K562 (cell line): ENCODE measurements at regions not wholly inside any gene's neighbourhood (a gene's known extent, or its start where the extent isn't known, plus 50 kb on each side); places are given as distances from the start of the nearest gene placed in this dataset.
A peak's percentile ranks its signal among the peaks of the same experiment; 100 is the strongest.

Experiments
- ATF7 ChIP-seq: fragments of 450-650 bp; IDR thresholded peaks from 2 replicates; pipeline ENCODE4 v1.7.1; 2014; ENCODE audit warnings: mild to moderate bottlenecking, moderate library complexity
- CBX2 ChIP-seq: fragments of 200-600 bp; sonication (generic); IDR thresholded peaks from one replicate; pipeline ENCODE4 v1.6.1; 2012; ENCODE audit warnings: mild to moderate bottlenecking, low read length, inconsistent platforms; ENCODE audit not compliant: insufficient read depth, poor library complexity, severe bottlenecking
- CCNT2 ChIP-seq: IDR thresholded peaks from 2 replicates; pipeline ENCODE4 v1.6.1; 2011; ENCODE audit warnings: borderline replicate concordance, low read depth, mild to moderate bottlenecking, moderate library complexity, mixed read lengths, low read length; ENCODE audit not compliant: insufficient read length; ENCODE audit errors: extremely low read depth
- CEBPG ChIP-seq, 3 experiments: fragments of 200-800 bp in 1 of 3; sonication (Bioruptor generic) in 1 of 3; sonication (generic) in 1 of 3; formaldehyde crosslinking in 1 of 3; IDR thresholded peaks in 2 of 3; conservative IDR thresholded peaks in 1 of 3; 2 replicates each; pipeline versions ENCODE4 v1.6.1 to v1.8.0; 2016 to 2022; ENCODE audit warnings: missing compliant biosample characterization in 2 of 3, missing genetic modification characterization in 2 of 3, mild to moderate bottlenecking in 1 of 3, missing genetic modification reagents in 1 of 3
- CTBP1 ChIP-seq: fragments of 450-650 bp; IDR thresholded peaks from 2 replicates; pipeline ENCODE4 v1.6.1; 2016; ENCODE audit warnings: borderline replicate concordance
- GMEB1 ChIP-seq: fragments of 250-450 bp; sonication (Bioruptor Pico); IDR thresholded peaks from 2 replicates; pipeline ENCODE4 v1.4.0; 2020; ENCODE audit warnings: mild to moderate bottlenecking
- KAT7 ChIP-seq: sonication (generic); formaldehyde crosslinking; IDR thresholded peaks from 2 replicates; pipeline ENCODE4 v1.8.0; 2022; ENCODE audit warnings: missing genetic modification reagents, mild to moderate bottlenecking, borderline replicate concordance
- L3MBTL2 ChIP-seq: fragments of 450-650 bp; IDR thresholded peaks from 2 replicates; pipeline ENCODE4 v1.6.1; 2016; ENCODE audit warnings: mild to moderate bottlenecking, moderate library complexity
- MAFG ChIP-seq: fragments of 450-650 bp; conservative IDR thresholded peaks from 2 replicates; pipeline ENCODE4 v1.6.1; 2016; ENCODE audit warnings: missing genetic modification characterization, missing compliant biosample characterization
- OTX1 ChIP-seq: fragments of 450-650 bp; formaldehyde crosslinking; IDR thresholded peaks from 2 replicates; pipeline ENCODE4 v1.4.0; 2022; ENCODE audit warnings: mild to moderate bottlenecking
- POLR3A ChIP-seq: IDR thresholded peaks from 2 replicates; pipeline ENCODE4 v1.6.1; 2011; ENCODE audit warnings: borderline replicate concordance, mild to moderate bottlenecking, moderate library complexity; ENCODE audit not compliant: insufficient read length, insufficient read depth; ENCODE audit errors: extremely low read depth
- SIX5 ChIP-seq, 2 experiments: IDR thresholded peaks; 2 replicates each; pipeline ENCODE4 v1.6.1; 2011; ENCODE audit warnings: low read length in 2 of 2, borderline replicate concordance in 1 of 2, low read depth in 1 of 2, mild to moderate bottlenecking in 1 of 2, moderate library complexity in 1 of 2; ENCODE audit not compliant: insufficient read depth in 1 of 2
- TOE1 ChIP-seq, 2 experiments: fragments of 450-650 bp in 1 of 2; sonication (generic) in 1 of 2; formaldehyde crosslinking in 1 of 2; IDR thresholded peaks; 2 replicates each; pipeline versions ENCODE4 v1.7.1 to v1.8.0; 2016 to 2022; ENCODE audit warnings: borderline replicate concordance in 2 of 2, mild to moderate bottlenecking in 2 of 2, antibody characterized with exemption in 1 of 2, inconsistent platforms in 1 of 2, low read depth in 1 of 2, missing genetic modification reagents in 1 of 2, moderate library complexity in 1 of 2
- USF1 ChIP-seq: sonication (generic); formaldehyde crosslinking; IDR thresholded peaks from 2 replicates; pipeline ENCODE4 v1.9.0; 2022; ENCODE audit warnings: mild to moderate bottlenecking, missing genetic modification reagents
- ZNF24 ChIP-seq: fragments of 450-650 bp; IDR thresholded peaks from 2 replicates; pipeline ENCODE4 v1.6.1; 2016
- ZNF449 ChIP-seq: fragments of 250-450 bp; sonication (Bioruptor Pico); IDR thresholded peaks from 2 replicates; pipeline ENCODE4 v1.8.0; 2022; ENCODE audit warnings: moderate library complexity, mild to moderate bottlenecking, inconsistent platforms
- ZNF639 ChIP-seq, 2 experiments: fragments of 200-800 bp in 1 of 2; sonication (Bioruptor generic) in 1 of 2; sonication (generic) in 1 of 2; formaldehyde crosslinking in 1 of 2; IDR thresholded peaks in 1 of 2; conservative IDR thresholded peaks in 1 of 2; 2 replicates each; pipeline versions ENCODE4 v1.5.0 to v1.6.1; 2016 to 2020; ENCODE audit warnings: missing compliant biosample characterization in 1 of 2, missing genetic modification characterization in 1 of 2, missing genetic modification reagents in 1 of 2

- TF ChIP-seq ZNF639 (CRISPR knock-in tag; conservative IDR thresholded peaks at IDR 0.05 in 1 of 2, IDR thresholded peaks at IDR 0.05 in 1 of 2) (0 out of 4 replicates have a peak, but pooled peaks of 1 of the 2 experiments have one; percentile 20), USF1 (peak; percentile 71), TOE1 (IDR thresholded peaks at IDR 0.05; ENCODE audit: borderline replicate concordance) (peak; percentile 97), TOE1 (CRISPR knock-in tag; IDR thresholded peaks at IDR 0.05; ENCODE audit: borderline replicate concordance, low read depth) (no peak), CBX2 (no peak), ZNF449 (CRISPR knock-in tag) (peak; percentile 9; the same call in 1 of the 2 replicates), GMEB1 (CRISPR knock-in tag) (peak; percentile 20; the same call in 1 of the 2 replicates), CEBPG (CRISPR knock-in tag; IDR thresholded peaks at IDR 0.05) (peak; percentile 98), CEBPG (tag; conservative IDR thresholded peaks at IDR 0.05 in 1 of 2, IDR thresholded peaks at IDR 0.05 in 1 of 2) (peak; percentile 90 to 98), CTBP1 (peak; percentile 47; the same call in 1 of the 2 replicates), MAFG (tag) (0 out of 2 replicates have a peak, but pooled peaks have one; percentile 18), SIX5 (IDR thresholded peaks at IDR 0.05; ENCODE audit: borderline replicate concordance in 1 of 2, insufficient read depth in 1 of 2, low read depth in 1 of 2, low read length in 2 of 2) (no peak), POLR3A (no peak), ZNF24 (peak; percentile 84), KAT7 (CRISPR knock-in tag) (no peak), ATF7 (peak; percentile 90), L3MBTL2 (peak; percentile 57; the same call in 1 of the 2 replicates), OTX1 (CRISPR knock-in tag) (0 out of 2 replicates have a peak, but pooled peaks have one; percentile 6), CCNT2 (peak; percentile 68)
Observed at GRCh38 chr2:208929139-208929864, 494.5 kb upstream of the MAP2 start (continued).
